ENCODE measurements at regions not wholly inside any gene's neighbourhood (a gene's known extent, or its start where the extent isn't known, plus 50 kb on each side); places are given as distances from the start of the nearest gene placed in this dataset.

GRCh38 chr1:208557723-208558094 lies 313.5 kb upstream of the PLXNA2 start:
- no peak for DNase-seq (ENCODE audit: low spot score in 2 of 2)
- intact Hi-C loops (cut with DNase I) = no loop called here

GRCh38 chr1:208559597-208560329 lies 315.6 kb upstream of the PLXNA2 start:
- H3K4me1 ChIP-seq = no peaks in the 10 kb centered on the region
- H3K4me3 ChIP-seq = no peak overlapping the region
- H3K27ac ChIP-seq = no peak overlapping the region
- intact Hi-C loops (cut with DNase I) = no loop called here
- no peaks in the 10 kb centered on the region for H3K9me3 ChIP-seq
- H3K27me3 ChIP-seq = no peaks in the 10 kb centered on the region
- no peak for TF ChIP-seq CTCF (IDR thresholded peaks at IDR 0.05)
- no peak for DNase-seq (ENCODE audit: low spot score in 2 of 2)
- H3K36me3 ChIP-seq = no peaks in the 10 kb centered on the region

More at GRCh38 chr1:208557723-208558094, 313.5 kb upstream of the PLXNA2 start:
- Histone ChIP-seq H3K27ac (no peak overlapping the region), H3K27me3 (no peaks in the 10 kb centered on the region), H3K4me3 (no peak overlapping the region), H3K36me3 (no peaks in the 10 kb centered on the region), H3K9me3 (no peaks in the 10 kb centered on the region), H3K4me1 (no peaks in the 10 kb centered on the region)
- TF ChIP-seq CTCF (IDR thresholded peaks at IDR 0.05) = no peak

GRCh38 chr1:208562151-208562960 lies 318.2 kb upstream of the PLXNA2 start:
- Histone ChIP-seq H3K36me3 (no peaks in the 10 kb centered on the region), H3K27me3 (no peaks in the 10 kb centered on the region), H3K4me1 (no peaks in the 10 kb centered on the region), H3K27ac (no peak overlapping the region), H3K9me3 (no peaks in the 10 kb centered on the region), H3K4me3 (no peak overlapping the region)
- intact Hi-C loops (cut with DNase I) = no loop called here
- no peak for DNase-seq (ENCODE audit: low spot score in 2 of 2)
- TF ChIP-seq CTCF (IDR thresholded peaks at IDR 0.05) = no peak

GRCh38 chr1:208564466-208564865 lies 320.3 kb upstream of the PLXNA2 start:
- Histone ChIP-seq H3K9me3 (no peaks in the 10 kb centered on the region), H3K27me3 (no peaks in the 10 kb centered on the region), H3K36me3 (no peaks in the 10 kb centered on the region), H3K4me1 (no peaks in the 10 kb centered on the region), H3K27ac (no peak overlapping the region), H3K4me3 (no peak overlapping the region)
- no peak for DNase-seq (ENCODE audit: low spot score in 2 of 2)
- intact Hi-C loops (cut with DNase I) = no loop called here
- no peak for TF ChIP-seq CTCF (IDR thresholded peaks at IDR 0.05)

- intact Hi-C loops (cut with DNase I) = no loop called here
- no peak for TF ChIP-seq CTCF (IDR thresholded peaks at IDR 0.05)
- no peaks in the 10 kb centered on the region for H3K27me3 ChIP-seq
- H3K27ac ChIP-seq = no peak overlapping the region
- no peaks in the 10 kb centered on the region for H3K4me1 ChIP-seq
- H3K9me3 ChIP-seq = no peaks in the 10 kb centered on the region
- H3K4me3 ChIP-seq = no peak overlapping the region
- no peak for DNase-seq (ENCODE audit: low spot score in 2 of 2)
- no peaks in the 10 kb centered on the region for H3K36me3 ChIP-seq
These were observed 321.7 kb upstream of the PLXNA2 start for GRCh38 chr1:208565756-208566440.

All from ascending aorta (tissue), 2 donors.